ENCODE measurements at regions not wholly inside any gene's neighbourhood (a gene's known extent, or its start where the extent isn't known, plus 50 kb on each side); places are given as distances from the start of the nearest gene placed in this dataset.

DNA sequence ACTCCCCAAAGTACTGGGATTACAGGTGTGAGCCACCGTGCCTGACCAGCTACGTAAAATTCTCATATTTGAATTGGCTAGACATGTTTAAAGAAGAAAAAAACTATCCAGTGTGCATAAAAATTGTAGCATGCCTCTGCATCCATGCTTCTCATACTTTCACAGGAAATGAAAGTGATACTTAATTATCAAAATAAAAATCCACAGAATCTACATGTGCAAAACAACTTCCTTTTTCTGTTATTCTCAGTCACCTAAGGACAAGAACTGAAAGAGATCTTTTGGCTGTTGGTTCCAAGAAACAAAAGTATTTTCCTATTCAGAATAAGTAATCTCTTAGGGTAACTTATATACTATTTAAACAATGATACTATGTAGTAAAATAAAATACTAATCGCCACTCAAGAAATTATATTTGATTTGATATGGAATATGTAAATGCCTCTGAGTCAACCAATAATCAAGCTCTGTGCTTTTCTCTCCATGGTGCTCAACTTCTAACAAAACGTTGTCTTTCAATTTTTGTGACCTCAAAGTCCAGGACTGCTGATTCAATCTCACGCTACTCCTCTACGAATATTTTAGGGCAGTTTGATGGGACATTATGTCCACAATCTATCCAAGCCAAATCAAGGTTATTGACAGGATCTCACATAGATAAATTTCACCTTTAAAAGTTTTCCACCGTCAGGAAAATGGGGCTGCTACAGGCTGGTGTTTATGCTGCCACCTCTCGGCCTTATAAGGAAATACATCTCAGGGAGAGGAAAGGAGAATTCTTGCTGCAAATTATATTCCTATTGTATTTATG, 102.7 kb downstream of the ZNF281 start:
- TF ChIP-seq POLR2A (IDR thresholded peaks at IDR 0.05; ENCODE audit: extremely low read depth, insufficient read length) (no peak), MYC (IDR thresholded peaks at IDR 0.05; ENCODE audit: low read depth, low read length) (no peak)
- TF ChIP-seq, protein P1, sequence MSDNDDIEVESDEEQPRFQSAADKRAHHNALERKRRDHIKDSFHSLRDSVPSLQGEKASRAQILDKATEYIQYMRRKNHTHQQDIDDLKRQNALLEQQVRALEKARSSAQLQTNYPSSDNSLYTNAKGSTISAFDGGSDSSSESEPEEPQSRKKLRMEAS (IDR thresholded peaks at IDR 0.05; ENCODE audit: low read depth, low read length): no peak
- TF ChIP-seq, protein P2, sequence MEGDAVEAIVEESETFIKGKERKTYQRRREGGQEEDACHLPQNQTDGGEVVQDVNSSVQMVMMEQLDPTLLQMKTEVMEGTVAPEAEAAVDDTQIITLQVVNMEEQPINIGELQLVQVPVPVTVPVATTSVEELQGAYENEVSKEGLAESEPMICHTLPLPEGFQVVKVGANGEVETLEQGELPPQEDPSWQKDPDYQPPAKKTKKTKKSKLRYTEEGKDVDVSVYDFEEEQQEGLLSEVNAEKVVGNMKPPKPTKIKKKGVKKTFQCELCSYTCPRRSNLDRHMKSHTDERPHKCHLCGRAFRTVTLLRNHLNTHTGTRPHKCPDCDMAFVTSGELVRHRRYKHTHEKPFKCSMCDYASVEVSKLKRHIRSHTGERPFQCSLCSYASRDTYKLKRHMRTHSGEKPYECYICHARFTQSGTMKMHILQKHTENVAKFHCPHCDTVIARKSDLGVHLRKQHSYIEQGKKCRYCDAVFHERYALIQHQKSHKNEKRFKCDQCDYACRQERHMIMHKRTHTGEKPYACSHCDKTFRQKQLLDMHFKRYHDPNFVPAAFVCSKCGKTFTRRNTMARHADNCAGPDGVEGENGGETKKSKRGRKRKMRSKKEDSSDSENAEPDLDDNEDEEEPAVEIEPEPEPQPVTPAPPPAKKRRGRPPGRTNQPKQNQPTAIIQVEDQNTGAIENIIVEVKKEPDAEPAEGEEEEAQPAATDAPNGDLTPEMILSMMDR (IDR thresholded peaks at IDR 0.05; ENCODE audit: low read depth, low read length): peak; percentile 61
- no peak overlapping the region for H3K4me3 ChIP-seq (ENCODE audit: low read depth, low read length)
- peak; percentile 52 for DNase-seq (ENCODE audit: low read depth)

DNA sequence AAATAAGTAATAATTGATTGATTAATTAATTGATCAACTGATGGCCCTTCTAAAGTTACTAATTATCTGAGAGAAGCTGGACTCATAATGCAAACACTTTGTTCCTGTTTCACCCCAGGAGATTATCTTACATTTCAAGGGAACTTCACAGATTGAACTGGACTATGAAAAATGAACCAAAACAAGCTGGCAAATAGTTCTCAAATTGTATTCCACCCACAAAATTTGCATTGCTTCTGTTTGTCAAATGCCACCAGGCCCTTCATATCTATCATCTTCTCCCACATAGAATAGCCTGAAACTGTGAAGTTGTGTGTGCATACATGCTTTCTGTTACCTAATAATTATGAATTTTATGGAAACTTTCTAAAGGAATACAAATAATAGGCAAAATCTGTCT, 104.0 kb downstream of the ZNF281 start:
- no peak for DNase-seq (ENCODE audit: low read depth)
- TF ChIP-seq MYC (IDR thresholded peaks at IDR 0.05; ENCODE audit: low read depth, low read length) (no peak), POLR2A (IDR thresholded peaks at IDR 0.05; ENCODE audit: extremely low read depth, insufficient read length) (no peak)
- TF ChIP-seq, protein P2 (IDR thresholded peaks at IDR 0.05; ENCODE audit: low read depth, low read length): no peak
- TF ChIP-seq, protein P1 (IDR thresholded peaks at IDR 0.05; ENCODE audit: low read depth, low read length): no peak
- no peak overlapping the region for H3K4me3 ChIP-seq (ENCODE audit: low read depth, low read length)

- DNase-seq (ENCODE audit: low read depth): no peak
- H3K4me3 ChIP-seq (ENCODE audit: low read depth, low read length): no peak overlapping the region
- TF ChIP-seq MYC (IDR thresholded peaks at IDR 0.05; ENCODE audit: low read depth, low read length) (no peak), POLR2A (IDR thresholded peaks at IDR 0.05; ENCODE audit: extremely low read depth, insufficient read length) (no peak)
- TF ChIP-seq, protein P2 (IDR thresholded peaks at IDR 0.05; ENCODE audit: low read depth, low read length): no peak
- TF ChIP-seq, protein P1 (IDR thresholded peaks at IDR 0.05; ENCODE audit: low read depth, low read length): no peak
Observed at GRCh38 chr1:200304171-200304570, 105.7 kb downstream of the ZNF281 start.

DNA sequence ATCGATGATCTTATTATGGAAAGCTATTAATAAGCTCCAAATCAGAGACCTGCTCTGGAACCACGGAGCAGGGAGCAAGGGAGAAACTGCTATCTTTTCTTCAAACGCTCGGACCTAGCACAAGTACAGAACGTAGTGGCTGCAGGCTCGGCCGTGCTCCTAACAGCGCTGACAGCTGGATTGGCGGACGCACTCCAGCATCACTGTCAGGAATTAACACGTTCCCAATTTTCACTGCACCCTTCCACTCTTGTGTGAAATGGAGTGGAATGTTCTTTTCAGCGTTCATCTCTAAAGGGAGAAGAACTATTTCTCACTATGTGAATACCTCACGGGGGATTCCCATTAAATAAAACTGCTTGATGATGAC, 106.9 kb downstream of the ZNF281 start:
- DNase-seq (ENCODE audit: low read depth): no peak
- TF ChIP-seq MYC (IDR thresholded peaks at IDR 0.05; ENCODE audit: low read depth, low read length) (no peak), POLR2A (IDR thresholded peaks at IDR 0.05; ENCODE audit: extremely low read depth, insufficient read length) (no peak)
- TF ChIP-seq, protein P2 (IDR thresholded peaks at IDR 0.05; ENCODE audit: low read depth, low read length): no peak
- TF ChIP-seq, protein P1 (IDR thresholded peaks at IDR 0.05; ENCODE audit: low read depth, low read length): no peak
- no peak overlapping the region for H3K4me3 ChIP-seq (ENCODE audit: low read depth, low read length)

- TF ChIP-seq, protein P1 (IDR thresholded peaks at IDR 0.05; ENCODE audit: low read depth, low read length): no peak
- no peak for TF ChIP-seq POLR2A (IDR thresholded peaks at IDR 0.05; ENCODE audit: extremely low read depth, insufficient read length)
- TF ChIP-seq MYC (IDR thresholded peaks at IDR 0.05; ENCODE audit: low read depth, low read length): no peak
- TF ChIP-seq, protein P2 (IDR thresholded peaks at IDR 0.05; ENCODE audit: low read depth, low read length): no peak
- DNase-seq (ENCODE audit: low read depth): peak; percentile 65
- H3K4me3 ChIP-seq (ENCODE audit: low read depth, low read length): peak overlapping the region; percentile 67
Observed at GRCh38 chr1:200302192-200302920, 107.5 kb downstream of the ZNF281 start.
